B cell (primary cell): ENCODE measurements at regions not wholly inside any gene's neighbourhood (a gene's known extent, or its start where the extent isn't known, plus 50 kb on each side); places are given as distances from the start of the nearest gene placed in this dataset.

ENCODE experiments used
- ATAC-seq: fragments of 200-7000 bp; cut with Tn5 transposase; one replicate; pipeline ENCODE4 v1.10.0; 2021; ENCODE audit warnings: low read depth, mild to moderate bottlenecking, moderate number of reproducible peaks, moderate library complexity
- CTCF ChIA-PET: fragments of 350-600 bp; sonication (Branson Sonifier 250); formaldehyde crosslinking; loops from one replicate; lab custom pipeline; 2021; ENCODE audit warnings: antibody characterized with exemption, inconsistent platforms; lab: Charles Lee
- POLR2A ChIA-PET: fragments of 350-600 bp; sonication (Branson Sonifier 250); formaldehyde crosslinking; loops from one replicate; lab custom pipeline; 2021; ENCODE audit warnings: antibody characterized with exemption; lab: Charles Lee
- DNase-seq: peaks from one replicate; pipeline ENCODE4 v3.0.0; 2013
- H2AFZ ChIP-seq: 2 replicates; pipeline ENCODE4 v1.6.1; 2012; ENCODE audit warnings: mild to moderate bottlenecking, low read depth, low read length; ENCODE audit not compliant: insufficient read depth, poor library complexity, severe bottlenecking
- H3K27ac ChIP-seq, 2 donors: 1 replicate in 1 of 2; 2 replicates in 1 of 2; pipeline ENCODE4 v1.5.1; 2012 to 2013; ENCODE audit warnings: low read length in 2 of 2, mild to moderate bottlenecking in 2 of 2, moderate library complexity in 1 of 2
- H3K27me3 ChIP-seq, 4 experiments: fragments of 200-600 bp in 1 of 4; sonication (generic) in 1 of 4; replicated peaks in 1 of 4; 1 replicate in 2 of 4; 2 replicates in 2 of 4; pipeline versions ENCODE4 v1.6.1 to v1.7.0; 2013 to 2016; ENCODE audit warnings: low read length in 3 of 4, mild to moderate bottlenecking in 2 of 4, mixed read lengths in 1 of 4, moderate library complexity in 1 of 4; ENCODE audit not compliant: insufficient read depth in 4 of 4, control insufficient read depth in 3 of 4; ENCODE audit errors: control extremely low read depth in 1 of 4
- H3K36me3 ChIP-seq, 2 experiments: replicated peaks in 1 of 2; 1 replicate in 1 of 2; 2 replicates in 1 of 2; pipeline versions ENCODE4 v1.6.1 to v1.7.1; 2013; ENCODE audit warnings: low read length in 1 of 2; ENCODE audit not compliant: insufficient read depth in 2 of 2, control insufficient read depth in 1 of 2; ENCODE audit errors: control extremely low read depth in 1 of 2, extremely low read depth in 1 of 2
- H3K4me1 ChIP-seq, 2 donors: fragments of 200-600 bp in 1 of 2; sonication (generic) in 1 of 2; 1 replicate in 1 of 2; 2 replicates in 1 of 2; pipeline versions ENCODE4 v1.5.1 to v1.6.1; 2013 to 2017; ENCODE audit warnings: low read length in 2 of 2; ENCODE audit not compliant: control insufficient read depth in 2 of 2, insufficient read depth in 2 of 2
- H3K4me2 ChIP-seq: replicated peaks from 2 replicates; pipeline ENCODE3; 2012; ENCODE audit warnings: mild to moderate bottlenecking, low read depth, low read length; ENCODE audit not compliant: poor library complexity, severe bottlenecking
- H3K4me3 ChIP-seq, 5 experiments: fragments of 200-600 bp in 1 of 5; sonication (generic) in 1 of 5; 1 replicate in 3 of 5; 2 replicates in 2 of 5; pipeline versions ENCODE4 v1.5.1 to v1.7.0; 2011 to 2016; ENCODE audit warnings: low read length in 4 of 5, mild to moderate bottlenecking in 4 of 5, low read depth in 2 of 5, control low read depth in 1 of 5, moderate library complexity in 1 of 5; ENCODE audit not compliant: insufficient read depth in 1 of 5; ENCODE audit errors: control extremely low read depth in 1 of 5, extremely low read depth in 1 of 5
- H3K79me2 ChIP-seq: fragments of 200-600 bp; sonication (generic); one replicate; pipeline ENCODE4 v1.6.0; 2016; ENCODE audit warnings: low read length; ENCODE audit not compliant: control insufficient read depth, insufficient read depth
- H3K9ac ChIP-seq: fragments of 200-600 bp; sonication (generic); 2 replicates; pipeline ENCODE4 v1.6.1; 2017; ENCODE audit warnings: mild to moderate bottlenecking, low read length, moderate library complexity
- H3K9me3 ChIP-seq, 3 donors: one replicate each; pipeline versions ENCODE4 v1.6.1 to v1.7.1; 2013; ENCODE audit warnings: low read length in 2 of 3; ENCODE audit not compliant: control insufficient read depth in 2 of 3, insufficient read depth in 1 of 3; ENCODE audit errors: control extremely low read depth in 1 of 3
- H4K20me1 ChIP-seq: 2 replicates; pipeline ENCODE4 v1.6.0; 2012; ENCODE audit warnings: mild to moderate bottlenecking, low read length; ENCODE audit not compliant: insufficient read depth, control insufficient read depth, poor library complexity, severe bottlenecking
- H3K27ac Mint-ChIP-seq: one replicate; pipeline ENCODE4 v1.8.0; 2021; ENCODE audit warnings: mixed read lengths
- H3K27me3 Mint-ChIP-seq: one replicate; pipeline ENCODE4 v1.8.0; 2021; ENCODE audit warnings: mixed read lengths
- H3K4me1 Mint-ChIP-seq: one replicate; pipeline ENCODE4 v1.8.0; 2021; ENCODE audit warnings: mixed read lengths
- H3K4me3 Mint-ChIP-seq: one replicate; pipeline ENCODE4 v1.8.0; 2021; ENCODE audit warnings: mixed read lengths
- H3K9me3 Mint-ChIP-seq: one replicate; pipeline ENCODE4 v1.8.0; 2022; ENCODE audit warnings: mixed read lengths; ENCODE audit not compliant: insufficient read depth
- CTCF ChIP-seq: fragments of 200-600 bp; IDR thresholded peaks from one replicate; pipeline ENCODE4 v1.8.0; 2022; ENCODE audit warnings: antibody characterized with exemption, mild to moderate bottlenecking
- EZH2 ChIP-seq: IDR thresholded peaks from 2 replicates; pipeline ENCODE4 v1.6.1; 2012; ENCODE audit warnings: borderline replicate concordance, low read depth, mild to moderate bottlenecking, moderate library complexity, low read length; ENCODE audit not compliant: insufficient read depth, poor library complexity, severe bottlenecking
- WGBS: methylation state at CpG from one replicate; pipeline ENCODE4 v1.1.5; 2013; ENCODE audit warnings: missing lambda C conversion rate; ENCODE audit not compliant: insufficient coverage; 5-methylcytosine and 5-hydroxymethylcytosine counted together
- intact Hi-C: fragments of 100-400 bp; cut with micrococcal nuclease; formaldehyde crosslinking; loops from one replicate; pipeline ENCODE4 v1.10.0; 2022

- Histone ChIP-seq H3K27me3 (peaks cover 0 to 45% (median 26%) of the 10 kb centered on the region in 4 experiments), H3K36me3 (no peaks in the 10 kb centered on the region), H3K4me1 (peaks cover 18 to 20% of the 10 kb centered on the region in 2 donors), H3K27ac (no peak overlapping the region), H2AFZ (no peak overlapping the region), H3K9ac (no peak overlapping the region), H3K4me2 (no peak overlapping the region), H4K20me1 (no peaks in the 10 kb centered on the region), H3K9me3 (peaks cover 0 to 10% (median 0%) of the 10 kb centered on the region in 3 donors), H3K4me3 (no peak overlapping the region), H3K79me2 (no peaks in the 10 kb centered on the region)
- ATAC-seq: no peak
- CTCF ChIA-PET: no interaction called here
- Mint-ChIP-seq H3K27me3 (peaks cover 15% of the 10 kb centered on the region), H3K27ac (no peak overlapping the region), H3K4me3 (no peak overlapping the region), H3K9me3 (no peaks in the 10 kb centered on the region), H3K4me1 (peaks cover 5% of the 10 kb centered on the region)
- TF ChIP-seq EZH2 (no peak), CTCF (no peak)
- intact Hi-C loops: loop anchor here (10.0 kb wide), 2 partner anchors 176 to 346 kb away; no protein-coding TSS in a partner anchor
- POLR2A ChIA-PET: no interaction called here
- WGBS: 50% methylated on average over 4 of the region's 9 CpGs
- no peak for DNase-seq
Measured at GRCh38 chr20:59400708-59401107, 100.3 kb downstream of the EDN3 start.

- intact Hi-C loops: loop anchor here (10.0 kb wide), 2 partner anchors 178 to 348 kb away; no protein-coding TSS in a partner anchor
- H3K4me1 ChIP-seq: peaks cover 18 to 20% of the 10 kb centered on the region in 2 donors
- DNase-seq (no peak), ATAC-seq (no peak)
- H3K27ac ChIP-seq: no peak overlapping the region
- Mint-ChIP-seq H3K27ac (no peak overlapping the region), H3K27me3 (peaks cover 33% of the 10 kb centered on the region), H3K9me3 (no peaks in the 10 kb centered on the region), H3K4me3 (no peak overlapping the region), H3K4me1 (peaks cover 5% of the 10 kb centered on the region)
- H4K20me1 ChIP-seq: no peaks in the 10 kb centered on the region
- H2AFZ ChIP-seq: no peak overlapping the region
- ChIA-PET CTCF (interaction anchor here (1.1 kb wide), 1 partner anchor 12 kb away, joined by 3 read pairs; no protein-coding TSS in a partner anchor), POLR2A (no interaction called here)
- H3K79me2 ChIP-seq: no peaks in the 10 kb centered on the region
- WGBS: 16% methylated on average over 8 of the region's 9 CpGs
- TF ChIP-seq EZH2 (no peak), CTCF (no peak)
- no peaks in the 10 kb centered on the region for H3K36me3 ChIP-seq
- peaks cover 0 to 52% (median 30%) of the 10 kb centered on the region in 4 experiments for H3K27me3 ChIP-seq
- H3K9me3 ChIP-seq: peaks cover 0 to 10% (median 0%) of the 10 kb centered on the region in 3 donors
- no peak overlapping the region for H3K9ac ChIP-seq
- H3K4me2 ChIP-seq: no peak overlapping the region
- no peak overlapping the region for H3K4me3 ChIP-seq
Measured at GRCh38 chr20:59402681-59403080, 102.3 kb downstream of the EDN3 start.
